Parathyroid adenoma (tissue), 2 donors: ENCODE measurements at regions not wholly inside any gene's neighbourhood (a gene's known extent, or its start where the extent isn't known, plus 50 kb on each side); places are given as distances from the start of the nearest gene placed in this dataset.

Experiments
- H2AFZ ChIP-seq: fragments of 300-600 bp; sonication (generic); one replicate; pipeline ENCODE4 v1.7.0; 2017; ENCODE audit warnings: antibody characterized with exemption, mild to moderate bottlenecking
- H3K27ac ChIP-seq: fragments of 300-600 bp; sonication (generic); one replicate; pipeline ENCODE4 v1.7.0; 2017
- H3K27me3 ChIP-seq: fragments of 300-600 bp; sonication (generic); one replicate; pipeline ENCODE4 v1.7.0; 2017; ENCODE audit warnings: low read length; ENCODE audit not compliant: control insufficient read depth, insufficient read depth
- H3K36me3 ChIP-seq: fragments of 300-600 bp; sonication (generic); one replicate; pipeline ENCODE4 v1.7.0; 2017; ENCODE audit warnings: low read length; ENCODE audit not compliant: control insufficient read depth, insufficient read depth
- H3K4me1 ChIP-seq: fragments of 300-600 bp; sonication (generic); one replicate; pipeline ENCODE4 v1.7.0; 2017; ENCODE audit warnings: control low read depth
- H3K4me2 ChIP-seq: fragments of 300-600 bp; sonication (generic); one replicate; pipeline ENCODE4 v1.7.0; 2017; ENCODE audit warnings: low read length
- H3K4me3 ChIP-seq: fragments of 300-600 bp; sonication (generic); one replicate; pipeline ENCODE4 v1.7.0; 2017; ENCODE audit warnings: low read depth, low read length
- H3K79me2 ChIP-seq: fragments of 300-600 bp; sonication (generic); one replicate; pipeline ENCODE4 v1.7.0; 2017; ENCODE audit warnings: control low read depth
- H3K9ac ChIP-seq: fragments of 300-600 bp; sonication (generic); one replicate; pipeline ENCODE4 v1.7.0; 2017; ENCODE audit warnings: mild to moderate bottlenecking
- H3K9me3 ChIP-seq: fragments of 300-600 bp; sonication (generic); one replicate; pipeline ENCODE4 v1.7.0; 2017; ENCODE audit warnings: low read length; ENCODE audit not compliant: control insufficient read depth
- CTCF ChIP-seq: fragments of 300-600 bp; sonication (generic); IDR thresholded peaks from one replicate; pipeline ENCODE4 v1.7.0; 2017; ENCODE audit warnings: antibody characterized with exemption, mild to moderate bottlenecking
- donor health status: primary hyperparathyroidism.

- no peaks in the 10 kb centered on the region for H3K36me3 ChIP-seq
- TF ChIP-seq CTCF, result no peak
- no peaks in the 10 kb centered on the region for H3K27me3 ChIP-seq
- no peaks in the 10 kb centered on the region for H3K4me1 ChIP-seq
- no peaks in the 10 kb centered on the region for H3K79me2 ChIP-seq
- H3K4me2 ChIP-seq, result no peak overlapping the region
- H3K9me3 ChIP-seq, result no peaks in the 10 kb centered on the region
- H3K4me3 ChIP-seq, result no peak overlapping the region
- no peak overlapping the region for H3K9ac ChIP-seq
- no peak overlapping the region for H3K27ac ChIP-seq
- no peak overlapping the region for H2AFZ ChIP-seq
Measured at GRCh38 chr12:67795236-67795635, 146.7 kb downstream of the DYRK2 start.

GRCh38 chr12:67797185-67797741 lies 148.7 kb downstream of the DYRK2 start:
- Histone ChIP-seq H3K9ac (no peak overlapping the region), H2AFZ (no peak overlapping the region), H3K9me3 (no peaks in the 10 kb centered on the region), H3K4me3 (no peak overlapping the region), H3K4me2 (no peak overlapping the region), H3K27me3 (no peaks in the 10 kb centered on the region), H3K36me3 (no peaks in the 10 kb centered on the region), H3K4me1 (no peaks in the 10 kb centered on the region), H3K27ac (no peak overlapping the region), H3K79me2 (no peaks in the 10 kb centered on the region)
- no peak for TF ChIP-seq CTCF

GRCh38 chr12:67797753-67798152 lies 149.2 kb downstream of the DYRK2 start:
- Histone ChIP-seq H3K4me1 (no peaks in the 10 kb centered on the region), H3K79me2 (no peaks in the 10 kb centered on the region), H3K9me3 (no peaks in the 10 kb centered on the region), H2AFZ (no peak overlapping the region), H3K4me2 (no peak overlapping the region), H3K36me3 (no peaks in the 10 kb centered on the region), H3K4me3 (no peak overlapping the region), H3K27ac (no peak overlapping the region), H3K9ac (no peak overlapping the region), H3K27me3 (no peaks in the 10 kb centered on the region)
- no peak for TF ChIP-seq CTCF

GRCh38 chr12:67798768-67799167 lies 150.2 kb downstream of the DYRK2 start:
- Histone ChIP-seq H2AFZ (no peak overlapping the region), H3K9me3 (no peaks in the 10 kb centered on the region), H3K27me3 (no peaks in the 10 kb centered on the region), H3K9ac (no peak overlapping the region), H3K4me1 (no peaks in the 10 kb centered on the region), H3K36me3 (no peaks in the 10 kb centered on the region), H3K27ac (no peak overlapping the region), H3K79me2 (no peaks in the 10 kb centered on the region), H3K4me3 (no peak overlapping the region), H3K4me2 (no peak overlapping the region)
- no peak for TF ChIP-seq CTCF

GRCh38 chr12:67802731-67803130 lies 154.2 kb downstream of the DYRK2 start:
- Histone ChIP-seq H3K4me1 (no peaks in the 10 kb centered on the region), H3K27ac (no peak overlapping the region), H3K9me3 (no peaks in the 10 kb centered on the region), H3K36me3 (no peaks in the 10 kb centered on the region), H3K27me3 (no peaks in the 10 kb centered on the region), H3K9ac (no peak overlapping the region), H3K79me2 (no peaks in the 10 kb centered on the region), H3K4me2 (no peak overlapping the region), H2AFZ (no peak overlapping the region), H3K4me3 (no peak overlapping the region)
- no peak for TF ChIP-seq CTCF
